ENCODE measurements at regions not wholly inside any gene's neighbourhood (a gene's known extent, or its start where the extent isn't known, plus 50 kb on each side); places are given as distances from the start of the nearest gene placed in this dataset.

DNA sequence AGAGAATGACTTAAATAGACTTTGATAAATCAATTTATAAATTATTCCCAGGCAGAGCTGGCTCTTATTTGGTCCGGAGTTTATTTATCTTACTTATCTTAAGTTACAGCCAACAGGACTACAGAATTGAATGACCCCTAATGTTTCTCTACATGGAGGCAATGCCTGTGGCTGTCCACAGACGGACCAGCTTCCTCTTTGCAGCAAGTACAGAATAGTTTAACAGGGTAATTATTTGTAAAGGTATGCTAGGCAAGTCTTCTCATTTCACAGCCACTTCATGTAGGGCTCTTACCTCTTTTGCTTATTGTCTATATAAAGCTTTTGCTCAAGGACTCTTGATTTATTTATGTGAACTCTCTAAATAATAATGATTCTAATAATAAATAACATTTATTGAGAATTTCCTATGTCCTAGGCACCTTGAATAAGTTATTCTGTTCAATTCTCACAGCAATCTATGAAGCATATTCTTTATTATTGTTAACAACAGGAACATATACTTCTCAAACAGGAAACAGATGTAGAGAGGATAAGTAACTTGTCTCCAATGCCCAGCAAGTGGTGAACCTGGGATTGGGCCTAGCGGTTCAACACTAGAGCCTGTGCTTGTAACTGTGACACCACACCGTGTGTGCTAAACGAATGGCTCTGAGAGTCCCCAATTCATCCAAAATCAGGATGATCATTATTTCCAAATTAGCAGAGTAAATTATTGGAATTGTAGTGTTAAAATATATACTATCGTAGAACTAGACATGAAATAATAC is 58.8 kb upstream of the NXPH2 start:
- no peak for DNase-seq (ENCODE audit: low read depth)

GRCh38 chr2:138831691-138832090 is 51.5 kb upstream of the NXPH2 start:
- no peak for DNase-seq (ENCODE audit: low read depth)

DNA sequence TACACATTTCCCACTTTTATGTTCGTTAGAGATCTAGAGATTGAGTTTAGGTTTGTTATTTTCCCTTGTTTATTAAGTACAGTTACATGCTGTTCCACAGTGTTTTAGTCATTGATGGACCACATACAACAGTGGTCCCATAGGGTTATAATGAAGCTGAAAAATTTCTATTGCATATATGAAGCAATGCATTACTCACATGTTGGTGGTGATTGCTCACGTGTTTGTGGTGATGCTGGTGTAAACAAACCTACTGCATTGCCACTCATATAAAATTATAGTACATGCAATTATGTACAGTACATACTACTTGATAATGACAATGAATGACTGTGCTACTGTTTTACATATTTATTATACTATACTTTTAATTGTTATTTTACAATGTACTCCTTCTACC is 51.0 kb upstream of the NXPH2 start:
- DNase-seq (ENCODE audit: low read depth): no peak

DNA sequence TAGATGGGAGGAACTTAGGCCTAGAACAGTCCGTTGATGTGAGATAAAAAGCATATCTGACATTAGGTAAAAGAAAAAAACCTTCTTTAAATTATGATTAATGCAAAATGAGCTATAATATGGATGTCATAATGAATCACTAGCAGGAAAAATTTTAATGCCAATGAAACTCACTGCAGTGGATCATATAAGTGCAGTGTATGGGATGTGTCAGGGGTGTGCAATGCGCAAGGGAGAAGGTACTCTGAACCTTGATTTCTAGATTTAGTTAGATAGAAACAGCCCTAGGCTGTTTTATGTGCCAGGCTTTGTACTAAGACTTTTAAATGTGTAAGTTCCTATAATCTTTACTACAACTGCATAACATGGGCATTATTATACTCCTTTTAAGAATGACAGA is 50.4 kb upstream of the NXPH2 start:
- DNase-seq (ENCODE audit: low read depth): no peak

Measured in EH (cell line).